Endodermal cell (in vitro differentiated cells): ENCODE measurements at regions not wholly inside any gene's neighbourhood (a gene's known extent, or its start where the extent isn't known, plus 50 kb on each side); places are given as distances from the start of the nearest gene placed in this dataset.

Experiments
- DNase-seq: peaks from one replicate; pipeline ENCODE4 v3.0.0-alpha.2; 2017
- H3K27ac ChIP-seq: 2 replicates; pipeline ENCODE4 v1.5.1; 2013; ENCODE audit warnings: mild to moderate bottlenecking, low read depth, low read length, moderate library complexity
- H3K27me3 ChIP-seq: 2 replicates; pipeline ENCODE4 v1.6.1; 2013; ENCODE audit warnings: mild to moderate bottlenecking, low read length, moderate library complexity; ENCODE audit not compliant: insufficient read depth, control insufficient read depth, poor library complexity, severe bottlenecking
- H3K36me3 ChIP-seq: 2 replicates; pipeline ENCODE4 v1.7.0; 2013; ENCODE audit warnings: mild to moderate bottlenecking, low read length, moderate library complexity; ENCODE audit not compliant: control insufficient read depth, insufficient read depth
- H3K4me1 ChIP-seq: one replicate; pipeline ENCODE4 v1.7.0; 2013; ENCODE audit warnings: low read length; ENCODE audit not compliant: control insufficient read depth, insufficient read depth
- H3K4me3 ChIP-seq: 2 replicates; pipeline ENCODE4 v1.5.1; 2013; ENCODE audit warnings: mild to moderate bottlenecking, low read length, moderate library complexity
- H3K9ac ChIP-seq: 2 replicates; pipeline ENCODE4 v1.6.1; 2013; ENCODE audit warnings: mild to moderate bottlenecking, low read length, moderate library complexity; ENCODE audit not compliant: poor library complexity, severe bottlenecking; ENCODE audit errors: extremely low read depth
- H3K9me3 ChIP-seq: 2 replicates; pipeline ENCODE4 v1.6.1; 2013; ENCODE audit warnings: mild to moderate bottlenecking, low read length, moderate library complexity; ENCODE audit not compliant: control insufficient read depth
- H3K27ac Mint-ChIP-seq: 2 replicates; pipeline ENCODE4 v1.8.0; 2020; ENCODE audit warnings: mixed read lengths
- H3K27me3 Mint-ChIP-seq: 2 replicates; pipeline ENCODE4 v1.8.0; 2021; ENCODE audit warnings: mild to moderate bottlenecking, mixed read lengths; ENCODE audit not compliant: insufficient read depth
- H3K36me3 Mint-ChIP-seq: 2 replicates; pipeline ENCODE4 v1.8.0; 2020; ENCODE audit warnings: low read depth, mixed read lengths
- H3K4me1 Mint-ChIP-seq: 2 replicates; pipeline ENCODE4 v1.8.0; 2020; ENCODE audit warnings: mixed read lengths
- H3K4me3 Mint-ChIP-seq: 2 replicates; pipeline ENCODE4 v1.8.0; 2020; ENCODE audit warnings: mild to moderate bottlenecking, moderate library complexity, mixed read lengths
- H3K9me3 Mint-ChIP-seq: 2 replicates; pipeline ENCODE4 v1.8.0; 2020; ENCODE audit warnings: mild to moderate bottlenecking, mixed read lengths
- CTCF ChIP-seq: fragments of 200-600 bp; sonication (generic); conservative IDR thresholded peaks from 2 replicates; pipeline ENCODE4 v1.5.0; 2021; ENCODE audit warnings: antibody characterized with exemption, mild to moderate bottlenecking
- WGBS, 2 experiments: methylation state at CpG; one replicate each; pipeline versions ENCODE4 v1.1.5 to v1.1.7; 2013; ENCODE audit warnings: missing lambda C conversion rate in 2 of 2, mixed read lengths in 1 of 2; ENCODE audit not compliant: insufficient coverage in 1 of 2, insufficient read length in 1 of 2; 5-methylcytosine and 5-hydroxymethylcytosine counted together

GRCh38 chr10:105908701-105909100 is 1255.8 kb downstream of the SORCS1 start:
- H3K9ac ChIP-seq, result no peak overlapping the region
- no peak for TF ChIP-seq CTCF
- H3K4me3 ChIP-seq, result no peak overlapping the region
- WGBS, 2 experiments, result 100% methylated on average over 1 of the region's 1 CpG
- Mint-ChIP-seq H3K27me3 (no peaks in the 10 kb centered on the region), H3K36me3 (no peaks in the 10 kb centered on the region), H3K27ac (no peak overlapping the region), H3K4me1 (peaks cover 3% of the 10 kb centered on the region), H3K4me3 (no peak overlapping the region), H3K9me3 (no peaks in the 10 kb centered on the region)
- no peak for DNase-seq
- no peak overlapping the region for H3K27ac ChIP-seq
- no peaks in the 10 kb centered on the region for H3K4me1 ChIP-seq
- H3K36me3 ChIP-seq, result no peaks in the 10 kb centered on the region
- no peaks in the 10 kb centered on the region for H3K27me3 ChIP-seq
- H3K9me3 ChIP-seq, result no peaks in the 10 kb centered on the region

- H3K4me1 Mint-ChIP-seq, result no peaks in the 10 kb centered on the region
- Histone ChIP-seq H3K27ac (no peak overlapping the region), H3K27me3 (no peaks in the 10 kb centered on the region), H3K9me3 (no peaks in the 10 kb centered on the region), H3K4me3 (no peak overlapping the region), H3K36me3 (no peaks in the 10 kb centered on the region), H3K4me1 (no peaks in the 10 kb centered on the region), H3K9ac (no peak overlapping the region)
- TF ChIP-seq CTCF, result no peak
- no peak for DNase-seq
- H3K36me3 Mint-ChIP-seq, result no peaks in the 10 kb centered on the region
- H3K4me3 Mint-ChIP-seq, result no peak overlapping the region
- no peaks in the 10 kb centered on the region for H3K27me3 Mint-ChIP-seq
- WGBS, 2 experiments, result 94 to 100% methylated on average over 2 of the region's 2 CpGs
- no peak overlapping the region for H3K27ac Mint-ChIP-seq
- peaks cover 6% of the 10 kb centered on the region for H3K9me3 Mint-ChIP-seq
These were observed 1244.4 kb downstream of the SORCS3 start for GRCh38 chr10:105885495-105885894.

GRCh38 chr10:105879401-105879800 is 1238.3 kb downstream of the SORCS3 start:
- Mint-ChIP-seq H3K27ac (no peak overlapping the region), H3K9me3 (no peaks in the 10 kb centered on the region), H3K4me1 (no peaks in the 10 kb centered on the region), H3K4me3 (no peak overlapping the region), H3K36me3 (no peaks in the 10 kb centered on the region), H3K27me3 (no peaks in the 10 kb centered on the region)
- no peak overlapping the region for H3K4me3 ChIP-seq
- no peak overlapping the region for H3K9ac ChIP-seq
- H3K9me3 ChIP-seq, result no peaks in the 10 kb centered on the region
- H3K36me3 ChIP-seq, result no peaks in the 10 kb centered on the region
- no peaks in the 10 kb centered on the region for H3K4me1 ChIP-seq
- TF ChIP-seq CTCF, result no peak
- no peaks in the 10 kb centered on the region for H3K27me3 ChIP-seq
- no peak for DNase-seq
- H3K27ac ChIP-seq, result no peak overlapping the region
- 70 to 80% methylated on average over 1 of the region's 1 CpG for WGBS, 2 experiments
